GM21717 (cell line): ENCODE measurements at regions not wholly inside any gene's neighbourhood (a gene's known extent, or its start where the extent isn't known, plus 50 kb on each side); places are given as distances from the start of the nearest gene placed in this dataset.
A peak's percentile ranks its signal among the peaks of the same experiment; 100 is the strongest.

Source experiments
- ATAC-seq: cut with Tn5 transposase; IDR thresholded peaks from one replicate; pipeline ENCODE4 v1.9.1; 2021; ENCODE audit warnings: mild to moderate bottlenecking, moderate library complexity; ENCODE audit not compliant: unreplicated experiment

DNA sequence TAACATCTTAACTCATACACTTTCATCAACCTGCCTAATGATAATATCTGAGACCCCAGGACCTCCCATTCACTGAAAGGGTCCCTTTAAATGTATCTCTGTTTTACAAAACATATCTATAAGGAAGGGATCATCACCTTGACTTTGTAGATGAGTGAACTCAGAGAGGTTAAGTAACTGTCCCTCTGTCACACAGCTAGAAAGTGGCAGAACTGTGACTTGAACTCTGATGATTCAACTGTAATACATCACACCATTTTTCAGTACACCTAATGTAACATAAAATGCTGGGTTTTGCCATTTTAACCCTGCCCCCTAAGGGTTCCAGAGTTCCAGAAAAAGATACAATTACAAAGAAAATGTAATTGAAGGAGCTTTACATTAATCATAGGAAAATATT, 234.6 kb downstream of the ZEB2 start:
- ATAC-seq, result no peak

- ATAC-seq, result no peak
These were observed 238.4 kb downstream of the ZEB2 start for GRCh38 chr2:144281476-144281875.

DNA sequence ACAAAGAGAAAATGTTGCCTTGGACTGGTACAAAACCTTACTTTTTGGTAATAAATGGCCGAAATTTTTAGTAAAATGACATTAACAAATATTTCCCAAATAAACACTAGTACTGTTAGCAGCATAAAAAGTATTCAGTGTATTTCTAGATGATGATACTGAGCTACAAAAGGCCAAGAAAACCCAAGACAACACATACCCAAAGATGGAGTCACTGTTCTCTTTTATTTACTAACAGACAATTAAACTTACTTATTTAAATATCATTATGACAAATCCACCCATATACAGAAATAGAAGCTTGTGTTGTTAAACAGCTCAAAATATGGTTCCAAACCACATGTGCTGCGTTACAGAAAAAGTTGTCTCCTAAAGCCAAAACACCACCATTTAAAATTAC, 239.9 kb downstream of the ZEB2 start:
- no peak for ATAC-seq

DNA sequence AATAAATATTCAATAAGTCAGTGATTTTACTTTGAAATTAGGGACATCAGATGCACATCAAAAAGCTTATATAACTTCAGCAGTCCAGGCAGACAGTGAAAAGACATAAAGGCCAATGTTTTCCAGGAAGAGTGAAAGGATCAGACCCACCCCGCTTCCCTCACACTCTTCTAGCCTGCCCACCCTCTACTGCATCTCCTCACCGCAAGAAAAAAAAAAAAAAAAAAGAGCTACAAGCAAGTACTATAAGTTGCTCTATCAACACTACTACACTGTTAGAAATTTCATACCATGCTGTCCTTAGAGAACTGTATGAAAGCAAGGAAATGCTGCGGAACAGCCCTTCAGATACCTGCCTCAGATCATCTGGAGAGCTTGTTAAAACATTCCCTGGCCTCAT, 240.8 kb downstream of the ZEB2 start:
- no peak for ATAC-seq

DNA sequence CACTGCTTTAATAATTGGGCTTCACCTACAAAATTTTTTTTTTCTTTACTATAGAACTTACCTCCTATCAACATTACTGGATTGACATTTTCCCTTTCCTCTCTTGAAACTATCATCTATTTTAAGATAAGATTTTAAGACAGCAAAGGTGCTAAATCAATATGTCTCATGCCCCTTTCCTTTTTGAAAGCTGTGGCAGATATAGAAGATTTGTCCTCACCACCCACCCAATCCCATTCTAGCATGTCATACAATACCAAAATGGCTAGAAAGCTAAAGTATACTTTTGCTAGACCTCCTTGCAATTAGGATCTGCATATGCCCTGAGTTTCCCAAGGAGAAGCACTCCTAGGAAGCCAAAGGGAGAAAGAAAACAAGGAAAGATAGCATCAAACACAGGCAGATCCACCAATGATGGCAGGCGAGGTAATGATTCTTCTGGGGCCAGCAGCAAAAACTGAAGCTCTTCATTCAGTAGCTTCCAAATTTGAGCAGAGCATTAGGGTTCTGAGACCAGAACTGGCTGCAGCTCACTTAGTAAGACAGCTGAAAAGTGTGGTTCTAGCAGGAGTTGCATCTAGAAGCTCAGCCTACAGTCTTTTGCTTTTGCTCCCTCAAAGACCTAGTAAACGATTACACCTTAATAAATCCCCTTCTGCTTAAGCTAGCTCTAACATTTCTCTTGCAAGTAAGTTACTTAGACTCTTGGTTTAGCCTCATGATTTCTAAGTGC, 242.1 kb downstream of the ZEB2 start:
- no peak for ATAC-seq

GRCh38 chr2:144275340-144275739, 244.6 kb downstream of the ZEB2 start:
- no peak for ATAC-seq

DNA sequence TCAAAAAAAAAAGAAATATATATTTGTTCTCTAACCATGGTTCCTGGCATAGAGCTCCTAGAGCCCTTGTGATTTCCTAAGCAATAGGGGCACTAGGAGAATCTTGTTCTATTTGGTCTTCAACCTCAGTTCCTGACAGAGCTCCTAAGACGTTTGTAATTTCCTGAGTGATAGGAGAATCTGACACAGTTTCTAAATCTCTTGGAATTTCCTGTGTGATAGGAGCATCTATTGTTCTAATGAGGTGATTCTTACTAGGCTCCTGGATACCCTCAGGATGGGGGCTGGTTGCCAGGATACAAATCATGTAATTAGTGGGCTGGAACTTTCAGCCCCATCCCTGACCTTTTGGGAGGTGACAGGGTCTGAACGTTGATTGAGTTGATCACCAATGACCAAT, 245.8 kb downstream of the ZEB2 start:
- ATAC-seq, result no peak

GRCh38 chr2:144270951-144271350, 249.0 kb downstream of the ZEB2 start:
- ATAC-seq, result no peak

DNA sequence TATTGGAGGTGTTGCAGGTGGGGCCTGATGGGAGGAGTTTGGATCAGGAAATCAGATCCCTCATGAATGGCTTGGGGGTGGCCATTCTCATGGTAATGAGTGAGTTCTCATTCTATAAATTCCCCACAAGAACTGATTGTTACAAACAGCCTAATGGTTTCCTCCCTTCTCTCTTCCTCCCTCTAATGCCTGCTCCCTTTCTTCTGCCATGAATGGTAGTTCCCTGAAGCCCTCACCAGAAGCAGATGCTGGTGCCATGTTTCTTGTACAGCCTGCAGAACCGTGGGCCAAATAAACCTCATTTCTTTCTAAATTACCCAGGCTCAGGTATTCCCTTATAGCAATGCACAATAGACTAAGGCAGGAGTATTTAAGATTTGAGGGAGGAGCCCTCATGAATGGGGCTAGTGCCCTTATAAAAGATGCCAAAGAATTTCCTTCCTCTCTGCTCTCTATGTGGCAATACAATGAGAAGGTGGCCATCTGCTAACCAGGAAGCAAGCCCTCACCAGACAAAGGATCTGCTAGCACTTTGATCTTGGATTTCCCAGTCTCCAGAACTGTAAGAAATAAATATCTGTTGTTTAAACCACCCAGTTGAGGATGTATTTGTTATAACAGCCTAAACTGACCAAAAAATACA, 251.8 kb downstream of the ZEB2 start:
- no peak for ATAC-seq

DNA sequence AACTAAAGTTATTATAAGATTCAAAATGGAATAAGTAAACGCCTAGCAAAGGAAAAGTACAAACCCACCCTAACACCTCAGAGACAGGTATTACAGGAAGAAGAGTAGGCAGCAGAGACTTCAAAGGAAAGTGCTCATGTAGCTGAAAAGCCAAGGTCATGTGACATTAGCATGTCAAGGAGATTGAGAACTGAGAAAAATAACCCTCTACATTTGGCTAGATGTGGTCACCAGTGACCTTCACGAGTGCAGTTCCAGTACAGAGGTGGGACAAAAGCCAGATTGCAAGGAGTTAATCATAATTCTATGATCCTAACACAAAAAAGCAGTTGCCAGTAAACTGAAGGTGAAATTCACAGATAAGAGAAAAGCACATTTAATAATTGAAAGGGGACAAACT, 252.7 kb downstream of the ZEB2 start:
- ATAC-seq, result peak; percentile 93

- ATAC-seq, result no peak
These were observed 254.3 kb downstream of the ZEB2 start for GRCh38 chr2:144265654-144266053.

GRCh38 chr2:144261966-144262365, 258.0 kb downstream of the ZEB2 start:
- no peak for ATAC-seq

DNA sequence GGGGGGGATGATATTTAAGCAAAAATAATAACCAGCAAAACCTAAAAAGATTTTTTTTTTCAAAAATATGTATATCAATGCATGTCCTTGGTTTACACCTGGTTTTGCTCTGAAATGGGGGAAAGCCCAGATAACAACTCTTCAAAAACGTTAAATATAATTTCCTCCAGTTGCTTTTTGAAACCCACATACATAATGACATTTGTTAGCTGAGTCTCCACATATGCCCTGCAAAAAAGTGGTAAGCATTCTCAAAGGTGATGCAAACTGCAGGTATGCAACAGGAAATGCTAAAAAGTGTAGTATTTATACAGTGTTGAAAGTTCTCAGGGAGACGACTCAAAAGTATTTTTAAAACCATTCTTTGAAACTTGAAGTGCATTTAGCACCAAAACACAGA, 258.6 kb downstream of the ZEB2 start:
- no peak for ATAC-seq

- ATAC-seq, result no peak
These were observed 260.6 kb downstream of the ZEB2 start for GRCh38 chr2:144259332-144259731.

- ATAC-seq, result no peak
These were observed 261.8 kb downstream of the ZEB2 start for GRCh38 chr2:144258154-144258553.

DNA sequence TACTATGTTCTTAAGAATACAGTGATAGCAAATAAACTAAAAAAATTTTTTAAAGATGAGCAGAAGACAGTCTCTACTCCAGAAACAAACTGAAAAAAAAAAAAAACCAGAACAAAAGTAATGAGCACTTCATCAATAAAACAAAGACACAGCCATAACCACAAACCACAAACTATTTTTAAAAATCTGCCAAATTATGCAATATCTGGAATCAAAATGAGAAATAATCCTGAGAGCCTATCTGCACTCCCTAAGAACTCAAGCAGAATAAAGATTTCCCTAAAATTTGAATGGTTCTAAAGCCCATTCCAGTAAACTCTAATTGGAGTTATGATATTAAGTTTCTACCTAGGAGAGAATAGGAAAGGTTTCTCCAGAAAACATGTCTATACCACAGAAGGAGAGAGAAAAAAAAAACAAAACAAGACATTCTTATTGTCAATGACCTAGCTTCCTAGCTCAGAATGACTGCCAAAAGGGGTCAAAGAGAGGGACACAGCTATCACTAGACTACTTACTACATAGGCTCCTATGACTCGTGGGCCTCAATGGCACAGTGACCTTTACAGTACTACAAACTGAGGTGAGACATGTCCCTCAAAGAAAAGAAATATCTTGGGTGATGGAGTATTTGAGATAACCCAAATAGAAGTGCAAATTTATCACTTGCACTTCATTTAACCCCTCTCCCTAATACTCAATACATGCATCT, 262.8 kb downstream of the ZEB2 start:
- no peak for ATAC-seq

DNA sequence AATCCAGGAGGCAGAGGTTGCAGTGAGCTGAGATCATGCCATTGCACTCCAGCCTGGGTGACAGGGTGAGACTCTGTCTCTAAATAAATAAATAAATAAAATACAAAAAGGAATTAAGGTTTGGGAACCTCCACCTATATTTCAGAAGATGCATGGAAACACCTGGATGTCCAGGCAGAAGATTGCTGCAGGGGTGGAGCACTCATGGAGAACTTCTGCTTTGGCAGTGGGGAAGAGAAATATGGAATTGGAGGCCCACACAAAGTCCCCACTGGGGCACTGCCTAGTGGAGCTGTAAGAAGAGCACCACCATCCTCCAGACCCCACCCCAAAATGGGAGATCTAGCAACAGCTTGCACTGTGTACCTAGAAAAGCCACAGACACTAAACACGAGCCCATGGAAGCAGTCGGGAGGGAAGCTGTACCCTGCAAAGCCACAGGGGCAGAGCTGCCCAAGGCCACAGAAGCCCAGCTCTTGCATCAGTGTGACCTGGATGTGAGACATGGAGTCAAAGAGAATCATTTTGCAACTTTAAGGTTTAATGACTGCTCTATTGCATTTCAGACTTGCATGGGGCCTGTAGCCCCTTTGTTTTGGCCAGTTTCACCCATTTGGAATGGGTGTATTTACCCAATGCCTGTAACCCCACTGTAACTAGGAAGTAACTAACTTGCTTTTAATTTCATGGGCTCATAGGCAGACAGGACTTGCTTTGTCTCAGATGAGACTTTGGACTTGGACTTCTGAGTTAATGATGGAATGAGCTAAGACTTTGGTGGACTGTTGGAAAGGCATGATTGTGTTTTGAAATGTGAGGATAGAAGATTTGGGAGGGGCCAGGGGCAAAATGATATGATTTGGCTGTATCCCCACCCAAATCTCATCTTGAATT, 265.3 kb downstream of the ZEB2 start:
- no peak for ATAC-seq

DNA sequence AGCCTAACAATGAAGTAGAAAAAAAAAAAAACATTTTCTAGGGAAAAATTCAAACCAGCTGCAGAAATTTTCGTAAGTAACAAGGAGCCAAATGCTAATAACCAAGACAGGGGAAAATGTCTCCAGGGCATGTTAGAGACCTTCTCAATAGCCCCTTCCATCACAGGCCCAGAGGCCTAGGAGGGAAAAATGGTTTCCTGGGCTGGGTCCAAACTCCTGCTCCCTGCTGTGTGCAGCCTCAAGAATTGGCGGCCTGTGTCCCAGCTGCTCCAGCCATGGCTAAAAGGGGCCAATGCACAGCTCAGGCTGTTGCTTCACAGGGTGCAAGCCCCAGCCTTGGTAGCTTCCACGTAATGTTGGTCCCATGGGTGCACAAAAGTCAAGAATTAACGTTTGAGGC, 266.2 kb downstream of the ZEB2 start:
- no peak for ATAC-seq

- no peak for ATAC-seq
These were observed 267.2 kb downstream of the ZEB2 start for GRCh38 chr2:144252694-144253093.

DNA sequence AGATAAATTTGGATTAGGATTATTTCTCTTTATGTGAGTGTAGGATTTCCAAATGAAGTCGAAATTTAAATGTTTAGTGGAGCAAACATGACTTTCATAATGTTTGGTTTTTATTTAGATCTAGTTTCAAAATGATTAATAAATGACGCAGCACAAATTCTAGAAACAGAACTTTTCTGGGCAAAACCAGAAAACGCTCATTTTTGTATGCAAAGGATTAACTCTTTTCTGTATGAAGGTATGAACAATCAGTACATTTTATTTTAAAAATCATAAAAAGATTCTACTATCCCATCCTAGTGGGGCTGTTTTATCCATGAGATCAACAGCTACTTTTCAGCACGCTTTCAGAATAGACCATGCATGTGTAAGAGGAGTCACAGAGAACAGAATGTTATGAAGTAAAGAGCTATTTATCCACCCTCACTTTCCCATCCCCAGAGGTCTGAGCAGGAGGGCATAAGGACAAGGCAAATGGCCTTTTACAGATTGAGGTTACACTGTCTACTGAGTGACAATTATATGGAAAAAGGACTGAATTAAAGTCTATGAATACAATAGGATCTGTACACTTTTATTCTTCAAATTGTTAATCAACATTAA, 270.8 kb downstream of the ZEB2 start:
- ATAC-seq, result peak; percentile 58
